Prostate gland (tissue), 2 donors: ENCODE measurements at regions not wholly inside any gene's neighbourhood (a gene's known extent, or its start where the extent isn't known, plus 50 kb on each side); places are given as distances from the start of the nearest gene placed in this dataset.

Experiments
- CTCF ChIP-seq, 4 experiments: fragments of 200-600 bp in 2 of 4; fragments of 450-650 bp in 2 of 4; sonication (generic) in 2 of 4; IDR thresholded peaks; 1 replicate in 3 of 4; 2 replicates in 1 of 4; pipeline ENCODE4 v1.5.1; 2016 to 2019; ENCODE audit warnings: antibody characterized with exemption in 4 of 4, mild to moderate bottlenecking in 2 of 4, moderate library complexity in 2 of 4
- POLR2A ChIP-seq: fragments of 450-650 bp; IDR thresholded peaks from one replicate; pipeline ENCODE4 v1.6.1; 2016; ENCODE audit warnings: antibody characterized with exemption, mild to moderate bottlenecking
- POLR2AphosphoS5 ChIP-seq: sonication (generic); formaldehyde crosslinking; IDR thresholded peaks from one replicate; pipeline ENCODE4 v1.6.1; 2017; ENCODE audit warnings: antibody characterized with exemption

GRCh38 chr18:77597726-77598125 lies 348.1 kb downstream of the GALR1 start:
- no peak for TF ChIP-seq POLR2A
- TF ChIP-seq CTCF (IDR thresholded peaks at IDR 0.05), result no peak
- TF ChIP-seq POLR2AphosphoS5, result no peak
